Loucy (cell line): ENCODE measurements at regions not wholly inside any gene's neighbourhood (a gene's known extent, or its start where the extent isn't known, plus 50 kb on each side); places are given as distances from the start of the nearest gene placed in this dataset.

Experiments used
- H2AFZ ChIP-seq: fragments of 200-600 bp; sonication (generic); 2 replicates; pipeline ENCODE4 v1.6.0; 2016; ENCODE audit warnings: antibody characterized with exemption, mild to moderate bottlenecking, low read length, moderate library complexity
- H3F3A ChIP-seq: fragments of 200-600 bp; 2 replicates; pipeline ENCODE4 v1.6.0; 2016; ENCODE audit warnings: antibody characterized with exemption, low read depth, mild to moderate bottlenecking
- H3K27me3 ChIP-seq: fragments of 200-600 bp; sonication (generic); 2 replicates; pipeline ENCODE4 v1.6.1; 2014; ENCODE audit warnings: low read length, mild to moderate bottlenecking; ENCODE audit not compliant: insufficient read depth, poor library complexity, severe bottlenecking
- H3K36me3 ChIP-seq: fragments of 200-600 bp; sonication (generic); 2 replicates; pipeline ENCODE4 v1.6.1; 2016; ENCODE audit warnings: low read length; ENCODE audit not compliant: insufficient read depth
- H3K4me1 ChIP-seq: fragments of 200-600 bp; sonication (generic); 2 replicates; pipeline ENCODE4 v1.5.1; 2014; ENCODE audit warnings: low read length, mild to moderate bottlenecking; ENCODE audit not compliant: insufficient read depth, poor library complexity, severe bottlenecking
- H3K4me2 ChIP-seq: fragments of 200-600 bp; sonication (generic); 2 replicates; pipeline ENCODE4 v1.6.0; 2014; ENCODE audit warnings: antibody characterized with exemption, low read length, low read depth, mild to moderate bottlenecking; ENCODE audit not compliant: poor library complexity, severe bottlenecking
- H3K4me3 ChIP-seq: fragments of 200-600 bp; sonication (generic); 2 replicates; pipeline ENCODE4 v1.5.1; 2014; ENCODE audit warnings: low read length, mild to moderate bottlenecking, mixed read lengths; ENCODE audit not compliant: poor library complexity, severe bottlenecking
- H3K79me2 ChIP-seq: fragments of 200-600 bp; sonication (generic); 2 replicates; pipeline ENCODE4 v1.6.1; 2014; ENCODE audit warnings: low read length; ENCODE audit not compliant: insufficient read depth
- H3K9ac ChIP-seq: fragments of 200-600 bp; sonication (generic); 2 replicates; pipeline ENCODE4 v1.6.0; 2014; ENCODE audit warnings: mild to moderate bottlenecking, low read depth, low read length, moderate library complexity; ENCODE audit not compliant: poor library complexity, severe bottlenecking
- H3K9me2 ChIP-seq: fragments of 200-600 bp; sonication (generic); replicated peaks from 2 replicates; pipeline ENCODE4 v1.6.1; 2016; ENCODE audit warnings: low read depth, low read length, mixed read lengths
- H3K9me3 ChIP-seq: fragments of 200-600 bp; sonication (generic); 2 replicates; pipeline ENCODE4 v1.6.1; 2014; ENCODE audit warnings: mild to moderate bottlenecking, antibody characterized with exemption, low read length, low read depth; ENCODE audit not compliant: insufficient read depth
- H4K20me1 ChIP-seq: fragments of 200-600 bp; sonication (generic); 2 replicates; pipeline ENCODE4 v1.6.0; 2014; ENCODE audit warnings: antibody characterized with exemption, low read length, mild to moderate bottlenecking; ENCODE audit not compliant: insufficient read depth, poor library complexity, severe bottlenecking
- EZH2phosphoT487 ChIP-seq: fragments of 200-600 bp; IDR thresholded peaks from 2 replicates; pipeline ENCODE4 v1.6.1; 2018; ENCODE audit warnings: antibody characterized with exemption, mild to moderate bottlenecking, moderate library complexity, borderline replicate concordance
- TF ChIP-seq, protein P1 (sequence below): fragments of 200-600 bp; sonication (generic); conservative IDR thresholded peaks from 2 replicates; pipeline ENCODE4 v1.5.1; 2014; ENCODE audit warnings: mild to moderate bottlenecking, antibody characterized with exemption, low read length

DNA sequence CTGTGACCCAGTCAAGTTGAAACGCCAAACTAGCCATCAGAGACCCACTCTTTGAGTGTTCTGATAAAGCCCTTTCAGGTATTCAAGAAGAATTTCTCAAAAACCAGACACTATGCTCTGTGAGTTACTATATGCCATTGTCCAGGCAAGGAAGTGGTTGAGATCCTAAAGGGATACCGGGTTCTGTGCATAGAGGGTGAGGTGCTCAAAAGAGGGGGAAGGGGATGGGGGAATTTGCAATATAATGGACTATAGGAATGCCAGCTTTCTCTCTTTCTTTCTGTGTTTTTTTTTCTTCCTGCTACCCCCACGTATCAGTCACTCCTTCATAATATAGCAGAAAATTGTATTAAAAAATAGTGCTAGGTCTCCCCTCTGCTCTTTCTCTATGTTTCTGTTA, 1619.0 kb downstream of the STIM2 start:
- H3K9ac ChIP-seq: no peak overlapping the region
- no peak for TF ChIP-seq EZH2phosphoT487
- TF ChIP-seq, protein P1, sequence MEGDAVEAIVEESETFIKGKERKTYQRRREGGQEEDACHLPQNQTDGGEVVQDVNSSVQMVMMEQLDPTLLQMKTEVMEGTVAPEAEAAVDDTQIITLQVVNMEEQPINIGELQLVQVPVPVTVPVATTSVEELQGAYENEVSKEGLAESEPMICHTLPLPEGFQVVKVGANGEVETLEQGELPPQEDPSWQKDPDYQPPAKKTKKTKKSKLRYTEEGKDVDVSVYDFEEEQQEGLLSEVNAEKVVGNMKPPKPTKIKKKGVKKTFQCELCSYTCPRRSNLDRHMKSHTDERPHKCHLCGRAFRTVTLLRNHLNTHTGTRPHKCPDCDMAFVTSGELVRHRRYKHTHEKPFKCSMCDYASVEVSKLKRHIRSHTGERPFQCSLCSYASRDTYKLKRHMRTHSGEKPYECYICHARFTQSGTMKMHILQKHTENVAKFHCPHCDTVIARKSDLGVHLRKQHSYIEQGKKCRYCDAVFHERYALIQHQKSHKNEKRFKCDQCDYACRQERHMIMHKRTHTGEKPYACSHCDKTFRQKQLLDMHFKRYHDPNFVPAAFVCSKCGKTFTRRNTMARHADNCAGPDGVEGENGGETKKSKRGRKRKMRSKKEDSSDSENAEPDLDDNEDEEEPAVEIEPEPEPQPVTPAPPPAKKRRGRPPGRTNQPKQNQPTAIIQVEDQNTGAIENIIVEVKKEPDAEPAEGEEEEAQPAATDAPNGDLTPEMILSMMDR: no peak
- H3K79me2 ChIP-seq: no peaks in the 10 kb centered on the region
- no peak overlapping the region for H3K4me3 ChIP-seq
- H3K27me3 ChIP-seq: no peaks in the 10 kb centered on the region
- H3K4me2 ChIP-seq: no peak overlapping the region
- H3F3A ChIP-seq: no peaks in the 10 kb centered on the region
- H4K20me1 ChIP-seq: no peaks in the 10 kb centered on the region
- H3K36me3 ChIP-seq: no peaks in the 10 kb centered on the region
- no peak overlapping the region for H2AFZ ChIP-seq
- H3K9me2 ChIP-seq: no peaks in the 10 kb centered on the region
- no peaks in the 10 kb centered on the region for H3K9me3 ChIP-seq
- H3K4me1 ChIP-seq: no peaks in the 10 kb centered on the region

DNA sequence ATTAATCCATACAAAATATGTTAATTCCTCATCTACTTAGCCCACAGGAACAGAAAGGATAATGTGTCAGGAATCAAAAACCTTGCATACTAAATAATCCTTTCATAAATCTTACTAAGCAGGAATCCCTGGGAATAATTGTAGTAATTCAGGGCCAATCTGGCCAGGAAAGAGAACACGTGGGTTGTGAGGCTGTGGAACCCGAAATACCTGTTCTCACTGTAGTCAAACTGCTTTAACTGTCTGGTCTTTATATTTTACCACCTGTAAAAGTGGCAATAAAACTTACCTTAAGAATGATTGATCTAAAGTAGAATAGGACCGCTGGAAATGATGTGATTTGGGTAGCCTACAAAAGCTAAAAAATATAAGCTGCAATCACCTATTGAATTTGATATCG, 1620.9 kb downstream of the STIM2 start:
- H3K9me3 ChIP-seq: no peaks in the 10 kb centered on the region
- no peak overlapping the region for H3K4me3 ChIP-seq
- no peaks in the 10 kb centered on the region for H3K4me1 ChIP-seq
- H3K4me2 ChIP-seq: no peak overlapping the region
- H4K20me1 ChIP-seq: no peaks in the 10 kb centered on the region
- H3K79me2 ChIP-seq: no peaks in the 10 kb centered on the region
- H3F3A ChIP-seq: no peaks in the 10 kb centered on the region
- no peaks in the 10 kb centered on the region for H3K9me2 ChIP-seq
- H3K9ac ChIP-seq: no peak overlapping the region
- H3K27me3 ChIP-seq: no peaks in the 10 kb centered on the region
- no peaks in the 10 kb centered on the region for H3K36me3 ChIP-seq
- no peak for TF ChIP-seq EZH2phosphoT487
- TF ChIP-seq, protein P1: no peak
- no peak overlapping the region for H2AFZ ChIP-seq

DNA sequence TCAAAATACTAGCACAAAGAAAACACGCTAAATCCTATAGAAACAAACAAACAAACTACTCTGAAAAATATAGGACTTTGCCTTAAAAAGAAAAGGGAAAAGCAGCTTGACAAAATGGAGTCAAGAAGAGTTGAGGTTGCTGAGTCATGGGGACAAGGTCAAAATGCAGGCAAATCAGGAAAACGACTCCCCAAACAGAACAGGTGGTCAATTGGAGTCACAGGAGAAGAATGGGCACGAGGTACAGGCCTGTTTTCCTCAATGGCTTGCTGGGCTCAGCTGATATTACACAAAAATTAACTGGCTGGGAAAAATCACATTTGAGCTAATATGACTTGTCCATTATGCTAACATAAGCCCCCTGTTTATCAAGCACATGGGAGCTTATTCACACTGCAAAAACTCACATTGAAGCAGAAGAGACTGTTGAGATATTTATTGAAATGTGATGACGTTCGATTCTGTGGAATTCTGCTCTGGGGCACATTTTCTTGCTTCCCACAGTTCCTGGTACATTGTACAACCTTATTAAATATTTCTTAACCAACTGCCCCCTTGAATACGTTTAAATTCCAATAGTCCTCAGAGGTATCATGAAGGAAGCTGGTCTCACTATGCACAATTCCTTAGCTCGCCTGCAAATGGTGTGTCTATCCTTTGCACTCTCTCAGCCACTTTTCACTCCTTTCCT, 1622.1 kb downstream of the STIM2 start:
- Histone ChIP-seq H3K9me3 (no peaks in the 10 kb centered on the region), H3F3A (no peaks in the 10 kb centered on the region), H4K20me1 (no peaks in the 10 kb centered on the region), H3K36me3 (no peaks in the 10 kb centered on the region), H3K9ac (no peak overlapping the region), H3K27me3 (no peaks in the 10 kb centered on the region), H3K4me2 (no peak overlapping the region), H3K4me3 (no peak overlapping the region), H2AFZ (no peak overlapping the region), H3K4me1 (no peaks in the 10 kb centered on the region), H3K79me2 (no peaks in the 10 kb centered on the region), H3K9me2 (no peaks in the 10 kb centered on the region)
- TF ChIP-seq, protein P1: no peak
- TF ChIP-seq EZH2phosphoT487: no peak
